SK-N-SH treated with all-trans-retinoic acid at 6 μM for 48 hours (cell line): ENCODE measurements at regions not wholly inside any gene's neighbourhood (a gene's known extent, or its start where the extent isn't known, plus 50 kb on each side); places are given as distances from the start of the nearest gene placed in this dataset.

Experiments
- ATAC-seq: fragments of 200-7000 bp; cut with Tn5 transposase; 3 replicates; pipeline ENCODE4 v1.9.1; 2020; ENCODE audit warnings: mild to moderate bottlenecking, moderate library complexity
- CREB5 ChIP-seq: fragments of 250-450 bp; sonication (Bioruptor Pico); IDR thresholded peaks from 2 replicates; pipeline ENCODE4 v1.5.1; 2020; ENCODE audit warnings: low read depth, mild to moderate bottlenecking, moderate library complexity
- CSDC2 ChIP-seq: fragments of 250-450 bp; sonication (Bioruptor Pico); IDR thresholded peaks from 2 replicates; pipeline ENCODE4 v1.5.0; 2020; ENCODE audit warnings: mild to moderate bottlenecking, moderate library complexity
- CSRNP3 ChIP-seq: fragments of 250-450 bp; sonication (Bioruptor Pico); IDR thresholded peaks from 2 replicates; pipeline ENCODE4 v1.5.1; 2021; ENCODE audit warnings: mild to moderate bottlenecking, moderate library complexity
- ESRRG ChIP-seq: fragments of 250-450 bp; sonication (Bioruptor Pico); IDR thresholded peaks from 2 replicates; pipeline ENCODE4 v1.6.1; 2021; ENCODE audit warnings: mild to moderate bottlenecking
- ISL1 ChIP-seq: fragments of 250-450 bp; sonication (Bioruptor Pico); IDR thresholded peaks from 2 replicates; pipeline ENCODE4 v2.1.2; 2022; ENCODE audit warnings: mild to moderate bottlenecking, moderate library complexity
- OSR1 ChIP-seq: fragments of 250-450 bp; sonication (Bioruptor Pico); IDR thresholded peaks from 2 replicates; pipeline ENCODE4 v1.8.0; 2022; ENCODE audit warnings: moderate library complexity, mild to moderate bottlenecking, inconsistent platforms
- PATZ1 ChIP-seq: fragments of 250-450 bp; sonication (Bioruptor Pico); IDR thresholded peaks from 2 replicates; pipeline ENCODE4 v1.8.0; 2020; ENCODE audit warnings: mild to moderate bottlenecking, moderate library complexity, borderline replicate concordance
- POU6F1 ChIP-seq: fragments of 250-450 bp; sonication (Bioruptor Pico); IDR thresholded peaks from 2 replicates; pipeline ENCODE4 v1.8.0; 2021; ENCODE audit warnings: low read depth, mild to moderate bottlenecking, moderate library complexity, borderline replicate concordance
- PPARA ChIP-seq: fragments of 250-450 bp; sonication (Bioruptor Pico); IDR thresholded peaks from 2 replicates; pipeline ENCODE4 v1.5.0; 2020; ENCODE audit warnings: mild to moderate bottlenecking, borderline replicate concordance
- RARB ChIP-seq: fragments of 250-450 bp; sonication (Bioruptor Pico); IDR thresholded peaks from 2 replicates; pipeline ENCODE4 v1.8.0; 2021; ENCODE audit warnings: mild to moderate bottlenecking, moderate library complexity
- SNAI2 ChIP-seq: fragments of 250-450 bp; sonication (Bioruptor Pico); IDR thresholded peaks from 2 replicates; pipeline ENCODE4 v1.5.0; 2020; ENCODE audit warnings: mild to moderate bottlenecking, moderate library complexity
- TCF4 ChIP-seq: fragments of 250-450 bp; sonication (Bioruptor Pico); IDR thresholded peaks from 2 replicates; pipeline ENCODE4 v1.8.0; 2021; ENCODE audit warnings: mild to moderate bottlenecking, moderate library complexity, borderline replicate concordance
- TOX ChIP-seq: fragments of 250-450 bp; sonication (Bioruptor Pico); IDR thresholded peaks from 2 replicates; pipeline ENCODE4 v1.8.0; 2021; ENCODE audit warnings: mild to moderate bottlenecking, moderate library complexity, borderline replicate concordance
- TSHZ2 ChIP-seq: fragments of 250-450 bp; sonication (Bioruptor Pico); IDR thresholded peaks from 2 replicates; pipeline ENCODE4 v1.5.0; 2020; ENCODE audit warnings: mild to moderate bottlenecking, moderate library complexity
- ZC3H10 ChIP-seq: fragments of 250-450 bp; sonication (Bioruptor Pico); IDR thresholded peaks from 2 replicates; pipeline ENCODE4 v1.5.1; 2021; ENCODE audit warnings: mild to moderate bottlenecking, moderate library complexity
- ZFP3 ChIP-seq: fragments of 250-450 bp; sonication (Bioruptor Pico); IDR thresholded peaks from 2 replicates; pipeline ENCODE4 v1.5.0; 2020; ENCODE audit warnings: mild to moderate bottlenecking, moderate library complexity
- ZFP30 ChIP-seq: fragments of 450-650 bp; formaldehyde crosslinking; IDR thresholded peaks from 2 replicates; pipeline ENCODE4 v1.5.0; 2022; ENCODE audit warnings: mild to moderate bottlenecking, moderate library complexity
- ZNF70 ChIP-seq: fragments of 450-650 bp; formaldehyde crosslinking; IDR thresholded peaks from 2 replicates; pipeline ENCODE4 v1.5.0; 2020; ENCODE audit warnings: mild to moderate bottlenecking, moderate library complexity
- ZNF8 ChIP-seq: fragments of 450-650 bp; formaldehyde crosslinking; IDR thresholded peaks from 2 replicates; pipeline ENCODE4 v1.5.0; 2020; ENCODE audit warnings: mild to moderate bottlenecking, moderate library complexity

DNA sequence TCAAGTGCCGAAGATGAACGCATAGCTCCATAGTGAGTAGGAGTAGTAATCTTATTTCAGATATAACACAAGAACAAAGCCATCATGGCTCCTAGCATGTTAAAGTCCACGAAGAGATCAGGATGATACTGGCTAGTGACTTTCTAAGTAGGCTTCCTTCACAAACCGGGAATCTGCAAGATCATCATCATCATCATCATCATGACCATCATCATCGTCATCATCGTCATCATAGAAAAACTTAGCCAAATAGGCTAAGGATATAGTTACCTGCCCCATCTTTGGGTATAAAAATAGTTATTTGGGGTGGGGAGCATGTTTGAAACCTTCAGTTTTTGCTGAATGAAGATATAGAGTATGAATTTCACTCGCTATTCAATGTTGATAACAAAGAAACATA, 57.9 kb downstream of the PYDC2 start:
- no peak for TF ChIP-seq POU6F1 (CRISPR knock-in tag)
- TF ChIP-seq ESRRG: no peak
- no peak for TF ChIP-seq CSDC2 (CRISPR knock-in tag)
- no peak for TF ChIP-seq CSRNP3 (CRISPR knock-in tag)
- TF ChIP-seq ZNF8: no peak
- TF ChIP-seq ZFP30 (CRISPR knock-in tag): no peak
- TF ChIP-seq ZC3H10 (CRISPR knock-in tag): no peak
- no peak for TF ChIP-seq TSHZ2
- TF ChIP-seq CREB5: no peak
- TF ChIP-seq SNAI2: no peak

GRCh38 chr3:191521055-191521454, 60.1 kb downstream of the PYDC2 start:
- TF ChIP-seq ESRRG: no peak
- TF ChIP-seq PPARA (CRISPR knock-in tag): no peak
- no peak for TF ChIP-seq ZNF8
- no peak for TF ChIP-seq POU6F1 (CRISPR knock-in tag)
- TF ChIP-seq OSR1 (CRISPR knock-in tag): no peak
- TF ChIP-seq TCF4 (CRISPR knock-in tag): no peak
- TF ChIP-seq ISL1: no peak
- TF ChIP-seq PATZ1: no peak
- TF ChIP-seq TSHZ2: no peak
- TF ChIP-seq CSDC2 (CRISPR knock-in tag): no peak
- no peak for TF ChIP-seq ZNF70 (CRISPR knock-in tag)
- no peak for ATAC-seq

More for the DNA sequence above, 57.9 kb downstream of the PYDC2 start:
- ATAC-seq: no peak

DNA sequence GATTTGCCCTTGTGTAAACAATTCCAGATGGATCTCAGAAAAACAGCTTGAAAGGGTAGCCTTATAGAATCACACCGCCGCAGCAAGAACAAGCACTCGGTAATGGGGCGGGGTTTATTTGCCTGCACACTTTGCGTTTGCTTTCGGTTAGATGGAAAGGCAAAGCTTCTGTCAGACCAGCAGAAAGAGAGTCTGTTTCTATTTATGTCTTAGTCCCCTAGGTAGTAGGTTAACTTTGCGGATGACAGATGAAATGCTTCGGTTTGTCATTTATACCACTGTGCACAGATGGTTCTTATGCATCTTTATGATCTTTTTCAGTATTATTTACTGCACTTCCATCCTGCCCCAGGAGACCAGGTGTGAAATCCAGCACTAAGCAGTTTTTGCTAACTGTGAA, 62.2 kb downstream of the PYDC2 start:
- ATAC-seq: no peak
- TF ChIP-seq ESRRG: no peak
- TF ChIP-seq TCF4 (CRISPR knock-in tag): no peak
- TF ChIP-seq TSHZ2: no peak
- no peak for TF ChIP-seq TOX
- TF ChIP-seq PATZ1: no peak
- no peak for TF ChIP-seq RARB (CRISPR knock-in tag)
- TF ChIP-seq ZC3H10 (CRISPR knock-in tag): no peak
- no peak for TF ChIP-seq ZNF70 (CRISPR knock-in tag)
- no peak for TF ChIP-seq ZFP3 (CRISPR knock-in tag)
- TF ChIP-seq PPARA (CRISPR knock-in tag): no peak
